Heart left ventricle (tissue), 13 donors: ENCODE measurements at regions not wholly inside any gene's neighbourhood (a gene's known extent, or its start where the extent isn't known, plus 50 kb on each side); places are given as distances from the start of the nearest gene placed in this dataset.

Source experiments
- POLR2A ChIP-seq, 2 donors: fragments of 450-650 bp; IDR thresholded peaks; one replicate each; pipeline ENCODE4 v1.6.1; 2017; ENCODE audit warnings: antibody characterized with exemption in 2 of 2, mild to moderate bottlenecking in 2 of 2, moderate library complexity in 2 of 2
- TF ChIP-seq, protein P1 (sequence below), 12 donors: fragments of 200-600 bp; sonication (generic) in 4 of 12; IDR thresholded peaks; one replicate each; pipeline versions ENCODE4 v1.5.0 to v1.8.0; 2018 to 2022; ENCODE audit warnings: antibody characterized with exemption in 12 of 12, mild to moderate bottlenecking in 5 of 12
- donor health status: ischemic (EF 13 %, LVEDD 7.1; RV severe dilation, severe dysfunction).
- donor health status: DM: no; HTN: yes; CAD: no.
- donor health status: DM: no; HTN: no; CAD: no.
- donor health status: ischemic (EF 25% LVEDD 6.9; RV normal size, moderate dysfunction).
- donor health status: ischemic (EF 25% LVEDD 5.7; RV mildly dilated, moderate dysfunction).
- donor health status: ischemic (EF 35%, LVEDD 5.7; RV mildly dilated, moderate dysfunction).
- donor health status: nonischemic (EF 11% LVEDD 7.7; RV severe dilation, severe dysfunction).
- donor health status: DM: yes; HTN: yes; CAD: no.
- donor health status: PGD.
- donor health status: ischemic (EF 29% LVEDD 5.4; RV normal size, mild dysfunction).
- donor health status: nonischemic (EF 23%, LVEDD 6.1; RV moderate dilation, normal function).

DNA sequence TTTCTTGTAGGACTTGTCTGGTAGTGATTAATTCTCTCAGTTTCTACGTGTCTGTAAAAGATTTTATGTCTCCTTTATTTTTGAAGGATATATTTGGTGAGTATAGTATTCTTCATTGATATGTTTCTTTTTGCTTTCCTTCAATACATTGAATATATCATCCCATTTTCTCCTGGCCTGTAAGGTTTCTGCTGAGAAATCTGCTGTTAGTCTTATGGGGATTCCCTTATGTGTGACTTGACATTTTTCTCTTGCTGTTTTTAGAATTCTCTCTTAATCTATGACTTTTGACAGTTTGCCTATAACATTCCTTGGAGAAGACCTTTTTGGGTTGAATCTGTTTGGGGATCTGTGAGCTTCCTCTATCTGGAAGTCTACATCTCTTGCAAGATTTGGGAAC, 281.0 kb upstream of the MEIS1 start:
- TF ChIP-seq, protein P1, sequence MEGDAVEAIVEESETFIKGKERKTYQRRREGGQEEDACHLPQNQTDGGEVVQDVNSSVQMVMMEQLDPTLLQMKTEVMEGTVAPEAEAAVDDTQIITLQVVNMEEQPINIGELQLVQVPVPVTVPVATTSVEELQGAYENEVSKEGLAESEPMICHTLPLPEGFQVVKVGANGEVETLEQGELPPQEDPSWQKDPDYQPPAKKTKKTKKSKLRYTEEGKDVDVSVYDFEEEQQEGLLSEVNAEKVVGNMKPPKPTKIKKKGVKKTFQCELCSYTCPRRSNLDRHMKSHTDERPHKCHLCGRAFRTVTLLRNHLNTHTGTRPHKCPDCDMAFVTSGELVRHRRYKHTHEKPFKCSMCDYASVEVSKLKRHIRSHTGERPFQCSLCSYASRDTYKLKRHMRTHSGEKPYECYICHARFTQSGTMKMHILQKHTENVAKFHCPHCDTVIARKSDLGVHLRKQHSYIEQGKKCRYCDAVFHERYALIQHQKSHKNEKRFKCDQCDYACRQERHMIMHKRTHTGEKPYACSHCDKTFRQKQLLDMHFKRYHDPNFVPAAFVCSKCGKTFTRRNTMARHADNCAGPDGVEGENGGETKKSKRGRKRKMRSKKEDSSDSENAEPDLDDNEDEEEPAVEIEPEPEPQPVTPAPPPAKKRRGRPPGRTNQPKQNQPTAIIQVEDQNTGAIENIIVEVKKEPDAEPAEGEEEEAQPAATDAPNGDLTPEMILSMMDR (IDR thresholded peaks at IDR 0.05): no peak
- no peak for TF ChIP-seq POLR2A (IDR thresholded peaks at IDR 0.05)
